ENCODE measurements at regions not wholly inside any gene's neighbourhood (a gene's known extent, or its start where the extent isn't known, plus 50 kb on each side); places are given as distances from the start of the nearest gene placed in this dataset.

GRCh38 chr4:16439768-16440167 lies 213.5 kb upstream of the TAPT1 start:
- H2AFZ ChIP-seq (ENCODE audit: low read length): no peak overlapping the region
- DNase-seq (ENCODE audit: low read depth in 2 of 2): no peak

GRCh38 chr4:16438986-16439385 lies 212.7 kb upstream of the TAPT1 start:
- Histone ChIP-seq H3K9me3 (ENCODE audit: control insufficient read depth, insufficient read depth, low read depth, low read length) (no peaks in the 10 kb centered on the region), H4K20me1 (ENCODE audit: control insufficient read depth, extremely low read depth, insufficient read depth, low read length) (no peaks in the 10 kb centered on the region), H3K9ac (ENCODE audit: insufficient read depth, low read length) (no peak overlapping the region), H3K27me3 (ENCODE audit: control insufficient read depth, insufficient read depth, low read length) (no peaks in the 10 kb centered on the region), H2AFZ (ENCODE audit: low read length) (no peak overlapping the region), H3K27ac (ENCODE audit: insufficient read depth, low read length) (no peak overlapping the region), H3K4me3 (replicated peaks in 1 of 4; ENCODE audit: control extremely low read depth in 1 of 4, insufficient read depth in 1 of 4, low read depth in 3 of 4, low read length in 4 of 4) (no peak overlapping the region), H3K36me3 (ENCODE audit: control insufficient read depth, insufficient read depth, low read length) (no peaks in the 10 kb centered on the region), H3K4me2 (ENCODE audit: extremely low read depth, insufficient read depth, low read length) (no peak overlapping the region), H3K4me1 (ENCODE audit: control insufficient read depth, extremely low read depth, insufficient read depth, low read length) (no peaks in the 10 kb centered on the region), H3K79me2 (ENCODE audit: control insufficient read depth, insufficient read depth, low read length) (no peaks in the 10 kb centered on the region)
- peak in 1 of 2 donors; percentile 83 for DNase-seq (ENCODE audit: low read depth in 2 of 2)
- no peak for TF ChIP-seq EZH2 (IDR thresholded peaks at IDR 0.05; ENCODE audit: low read length, missing control alignments)
- no peak for TF ChIP-seq CTCF (conservative IDR thresholded peaks at IDR 0.05 in 1 of 2, IDR thresholded peaks at IDR 0.05 in 1 of 2; ENCODE audit: low read depth in 1 of 2, low read length in 2 of 2)

More at GRCh38 chr4:16439768-16440167, 213.5 kb upstream of the TAPT1 start:
- H3K4me1 ChIP-seq (ENCODE audit: control insufficient read depth, extremely low read depth, insufficient read depth, low read length): no peaks in the 10 kb centered on the region
- no peaks in the 10 kb centered on the region for H3K79me2 ChIP-seq (ENCODE audit: control insufficient read depth, insufficient read depth, low read length)
- H3K9ac ChIP-seq (ENCODE audit: insufficient read depth, low read length): no peak overlapping the region
- no peaks in the 10 kb centered on the region for H4K20me1 ChIP-seq (ENCODE audit: control insufficient read depth, extremely low read depth, insufficient read depth, low read length)
- H3K4me3 ChIP-seq (replicated peaks in 1 of 4; ENCODE audit: control extremely low read depth in 1 of 4, insufficient read depth in 1 of 4, low read depth in 3 of 4, low read length in 4 of 4): no peak overlapping the region
- H3K4me2 ChIP-seq (ENCODE audit: extremely low read depth, insufficient read depth, low read length): no peak overlapping the region
- no peaks in the 10 kb centered on the region for H3K9me3 ChIP-seq (ENCODE audit: control insufficient read depth, insufficient read depth, low read depth, low read length)
- H3K27me3 ChIP-seq (ENCODE audit: control insufficient read depth, insufficient read depth, low read length): no peaks in the 10 kb centered on the region
- no peak for TF ChIP-seq EZH2 (IDR thresholded peaks at IDR 0.05; ENCODE audit: low read length, missing control alignments)
- no peak for TF ChIP-seq CTCF (conservative IDR thresholded peaks at IDR 0.05 in 1 of 2, IDR thresholded peaks at IDR 0.05 in 1 of 2; ENCODE audit: low read depth in 1 of 2, low read length in 2 of 2)
- no peaks in the 10 kb centered on the region for H3K36me3 ChIP-seq (ENCODE audit: control insufficient read depth, insufficient read depth, low read length)
- no peak overlapping the region for H3K27ac ChIP-seq (ENCODE audit: insufficient read depth, low read length)

GRCh38 chr4:16437836-16438235 lies 211.6 kb upstream of the TAPT1 start:
- H4K20me1 ChIP-seq (ENCODE audit: control insufficient read depth, extremely low read depth, insufficient read depth, low read length): no peaks in the 10 kb centered on the region
- no peak overlapping the region for H2AFZ ChIP-seq (ENCODE audit: low read length)
- no peak overlapping the region for H3K4me2 ChIP-seq (ENCODE audit: extremely low read depth, insufficient read depth, low read length)
- H3K27ac ChIP-seq (ENCODE audit: insufficient read depth, low read length): no peak overlapping the region
- no peaks in the 10 kb centered on the region for H3K36me3 ChIP-seq (ENCODE audit: control insufficient read depth, insufficient read depth, low read length)
- TF ChIP-seq CTCF (conservative IDR thresholded peaks at IDR 0.05 in 1 of 2, IDR thresholded peaks at IDR 0.05 in 1 of 2; ENCODE audit: low read depth in 1 of 2, low read length in 2 of 2) (no peak), EZH2 (IDR thresholded peaks at IDR 0.05; ENCODE audit: low read length, missing control alignments) (no peak)
- DNase-seq (ENCODE audit: low read depth in 2 of 2): peak in 1 of 2 donors; percentile 87
- no peak overlapping the region for H3K9ac ChIP-seq (ENCODE audit: insufficient read depth, low read length)
- no peak overlapping the region for H3K4me3 ChIP-seq (replicated peaks in 1 of 4; ENCODE audit: control extremely low read depth in 1 of 4, insufficient read depth in 1 of 4, low read depth in 3 of 4, low read length in 4 of 4)
- H3K9me3 ChIP-seq (ENCODE audit: control insufficient read depth, insufficient read depth, low read depth, low read length): no peaks in the 10 kb centered on the region
- no peaks in the 10 kb centered on the region for H3K27me3 ChIP-seq (ENCODE audit: control insufficient read depth, insufficient read depth, low read length)
- no peaks in the 10 kb centered on the region for H3K4me1 ChIP-seq (ENCODE audit: control insufficient read depth, extremely low read depth, insufficient read depth, low read length)
- no peaks in the 10 kb centered on the region for H3K79me2 ChIP-seq (ENCODE audit: control insufficient read depth, insufficient read depth, low read length)
